ENCODE measurements at regions not wholly inside any gene's neighbourhood (a gene's known extent, or its start where the extent isn't known, plus 50 kb on each side); places are given as distances from the start of the nearest gene placed in this dataset.

GRCh38 chr13:33494596-33495204 is 209.1 kb upstream of the STARD13 start:
- H3K4me2 ChIP-seq (ENCODE audit: low read length) = no peak overlapping the region
- H3K27me3 ChIP-seq (ENCODE audit: control insufficient read depth, insufficient read depth, low read length) = no peaks in the 10 kb centered on the region
- H3K79me2 ChIP-seq = no peaks in the 10 kb centered on the region
- H3K9me3 ChIP-seq (ENCODE audit: control insufficient read depth, low read length) = no peaks in the 10 kb centered on the region
- no peak overlapping the region for H3K4me3 ChIP-seq (ENCODE audit: low read depth, low read length)
- no peak overlapping the region for H2AFZ ChIP-seq
- no peaks in the 10 kb centered on the region for H3K4me1 ChIP-seq
- no peak overlapping the region for H3K27ac ChIP-seq
- no peaks in the 10 kb centered on the region for H3K36me3 ChIP-seq (ENCODE audit: control insufficient read depth, insufficient read depth, low read length)
- H3K9ac ChIP-seq = no peak overlapping the region
- no peak for TF ChIP-seq CTCF (IDR thresholded peaks at IDR 0.05)

GRCh38 chr13:33496336-33496735 is 210.8 kb upstream of the STARD13 start:
- Histone ChIP-seq H3K27me3 (ENCODE audit: control insufficient read depth, insufficient read depth, low read length) (no peaks in the 10 kb centered on the region), H3K9ac (no peak overlapping the region)

GRCh38 chr13:33497146-33497845 is 211.7 kb upstream of the STARD13 start:
- Histone ChIP-seq H3K4me2 (ENCODE audit: low read length) (no peak overlapping the region), H3K9ac (no peak overlapping the region), H3K36me3 (ENCODE audit: control insufficient read depth, insufficient read depth, low read length) (no peaks in the 10 kb centered on the region), H3K4me3 (ENCODE audit: low read depth, low read length) (no peak overlapping the region), H3K27ac (no peak overlapping the region), H3K27me3 (ENCODE audit: control insufficient read depth, insufficient read depth, low read length) (no peaks in the 10 kb centered on the region), H2AFZ (no peak overlapping the region), H3K4me1 (no peaks in the 10 kb centered on the region), H3K9me3 (ENCODE audit: control insufficient read depth, low read length) (no peaks in the 10 kb centered on the region), H3K79me2 (no peaks in the 10 kb centered on the region)
- TF ChIP-seq CTCF (IDR thresholded peaks at IDR 0.05) = no peak

More at GRCh38 chr13:33496336-33496735, 210.8 kb upstream of the STARD13 start:
- no peak overlapping the region for H3K4me3 ChIP-seq (ENCODE audit: low read depth, low read length)
- H2AFZ ChIP-seq = no peak overlapping the region
- H3K4me1 ChIP-seq = no peaks in the 10 kb centered on the region
- H3K36me3 ChIP-seq (ENCODE audit: control insufficient read depth, insufficient read depth, low read length) = no peaks in the 10 kb centered on the region
- H3K27ac ChIP-seq = no peak overlapping the region
- no peak overlapping the region for H3K4me2 ChIP-seq (ENCODE audit: low read length)
- TF ChIP-seq CTCF (IDR thresholded peaks at IDR 0.05) = no peak
- no peaks in the 10 kb centered on the region for H3K79me2 ChIP-seq
- H3K9me3 ChIP-seq (ENCODE audit: control insufficient read depth, low read length) = no peaks in the 10 kb centered on the region

GRCh38 chr13:33508060-33508459 is 222.5 kb upstream of the STARD13 start:
- Histone ChIP-seq H2AFZ (no peak overlapping the region), H3K9ac (no peak overlapping the region), H3K4me1 (no peaks in the 10 kb centered on the region), H3K27me3 (ENCODE audit: control insufficient read depth, insufficient read depth, low read length) (no peaks in the 10 kb centered on the region), H3K9me3 (ENCODE audit: control insufficient read depth, low read length) (no peaks in the 10 kb centered on the region), H3K27ac (no peak overlapping the region), H3K36me3 (ENCODE audit: control insufficient read depth, insufficient read depth, low read length) (no peaks in the 10 kb centered on the region), H3K4me2 (ENCODE audit: low read length) (no peak overlapping the region), H3K4me3 (ENCODE audit: low read depth, low read length) (no peak overlapping the region), H3K79me2 (no peaks in the 10 kb centered on the region)
- TF ChIP-seq CTCF (IDR thresholded peaks at IDR 0.05) = no peak

Data from parathyroid adenoma (tissue), 2 donors.